Kidney capillary endothelial cell (primary cell): ENCODE measurements at regions not wholly inside any gene's neighbourhood (a gene's known extent, or its start where the extent isn't known, plus 50 kb on each side); places are given as distances from the start of the nearest gene placed in this dataset.

Experiments used
- DNase-seq: peaks from one replicate; pipeline ENCODE4 v3.0.0-alpha.2; 2018; ENCODE audit warnings: low spot score

DNA sequence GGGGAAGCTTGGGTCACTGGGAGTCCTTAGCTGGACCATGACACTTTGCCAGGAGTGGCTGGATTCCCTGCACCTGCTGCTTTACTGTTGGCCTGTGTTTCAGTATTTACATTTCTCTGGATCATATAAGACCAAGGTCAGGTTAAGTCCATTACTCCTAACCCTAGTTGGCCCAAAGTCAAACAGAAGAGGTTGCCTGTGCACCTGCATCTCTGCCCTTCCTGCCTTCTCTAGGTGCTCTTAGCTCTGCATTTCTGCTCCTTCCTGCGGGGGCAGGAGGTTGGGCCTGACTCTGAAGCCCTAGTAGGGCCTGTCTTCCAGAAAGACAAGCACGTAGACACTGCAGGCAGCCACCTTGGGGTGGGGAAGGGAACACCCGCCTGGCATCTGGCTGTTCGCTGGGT is 124.3 kb downstream of the RPLP1 start:
- no peak for DNase-seq

DNA sequence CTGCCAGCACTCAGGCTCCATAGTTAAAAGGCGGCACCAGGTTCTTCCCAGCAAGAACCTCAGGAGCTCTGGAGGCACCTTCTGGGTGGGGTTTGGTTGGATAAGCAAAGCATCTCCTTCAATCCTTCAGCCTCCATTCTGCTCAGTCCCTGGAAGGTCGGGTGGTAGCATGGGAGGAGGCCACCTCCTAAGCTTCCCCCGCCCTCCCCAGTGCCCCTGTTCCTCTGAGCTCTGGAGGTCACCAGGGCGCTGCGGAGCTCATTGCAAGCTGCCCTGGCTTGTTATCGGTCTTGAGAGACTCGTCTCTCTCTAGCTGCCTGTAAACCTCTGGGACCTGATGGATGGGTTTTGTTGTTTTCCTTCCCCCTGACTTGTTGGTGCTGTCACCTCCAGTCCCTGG is 124.8 kb downstream of the RPLP1 start:
- DNase-seq, result no peak

DNA sequence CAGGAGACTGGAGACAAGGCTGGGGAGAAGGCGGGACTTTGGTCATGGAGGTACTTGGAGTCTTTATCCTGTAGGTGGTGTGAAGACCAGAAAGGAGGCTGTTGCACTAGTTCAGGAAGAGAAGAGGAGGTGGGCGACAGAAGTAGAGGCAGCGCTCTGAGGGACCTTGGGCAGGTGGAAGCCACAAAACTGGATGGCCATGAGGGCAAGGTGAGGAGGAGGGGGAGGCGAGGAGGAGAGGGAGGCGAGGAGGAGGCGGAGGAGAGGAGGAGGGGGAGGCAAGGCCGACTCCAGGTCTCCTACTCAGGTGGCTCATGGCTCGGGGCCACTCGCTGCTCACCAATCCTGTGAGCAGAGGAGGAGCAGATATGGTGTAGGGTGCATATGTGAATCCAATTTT is 125.6 kb downstream of the RPLP1 start:
- no peak for DNase-seq

DNA sequence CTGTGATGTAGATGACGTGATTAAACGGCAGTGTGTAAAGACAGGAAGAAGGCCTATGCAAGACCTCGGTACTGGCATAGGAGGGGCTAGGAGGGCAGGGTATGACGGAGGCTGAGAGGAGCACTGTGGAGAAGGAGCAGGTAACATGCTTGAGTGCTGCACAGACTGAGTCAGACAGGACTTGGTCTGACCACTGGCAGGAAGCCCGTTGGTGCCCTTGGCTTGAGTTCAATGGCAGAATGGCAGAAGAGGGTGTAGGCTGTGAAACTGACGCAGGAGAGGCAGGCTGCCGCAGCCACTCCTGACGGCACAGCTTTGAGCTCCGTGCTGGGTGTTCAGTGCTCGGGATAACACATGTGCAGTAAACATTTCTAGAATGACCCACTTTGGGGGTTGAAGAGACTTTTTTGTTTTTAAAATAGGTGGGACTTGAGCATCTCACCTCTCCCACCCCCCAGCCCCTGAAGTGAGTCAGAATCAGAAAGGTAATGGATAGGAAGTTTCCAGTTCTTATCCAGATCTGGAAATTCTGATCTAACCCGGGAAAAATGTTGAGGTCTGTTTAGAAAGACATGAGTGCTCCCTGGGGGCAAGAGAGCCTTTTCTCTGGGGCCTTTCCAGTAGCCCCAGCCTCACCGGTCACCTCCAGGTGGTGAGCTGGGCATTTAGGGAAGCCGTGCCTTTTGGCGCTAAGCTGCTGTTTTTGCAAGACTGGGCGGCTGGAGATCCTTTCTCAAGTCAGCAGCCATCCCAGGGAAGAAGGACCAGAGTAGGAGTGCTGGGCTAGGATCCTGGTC is 126.4 kb downstream of the RPLP1 start:
- no peak for DNase-seq

DNA sequence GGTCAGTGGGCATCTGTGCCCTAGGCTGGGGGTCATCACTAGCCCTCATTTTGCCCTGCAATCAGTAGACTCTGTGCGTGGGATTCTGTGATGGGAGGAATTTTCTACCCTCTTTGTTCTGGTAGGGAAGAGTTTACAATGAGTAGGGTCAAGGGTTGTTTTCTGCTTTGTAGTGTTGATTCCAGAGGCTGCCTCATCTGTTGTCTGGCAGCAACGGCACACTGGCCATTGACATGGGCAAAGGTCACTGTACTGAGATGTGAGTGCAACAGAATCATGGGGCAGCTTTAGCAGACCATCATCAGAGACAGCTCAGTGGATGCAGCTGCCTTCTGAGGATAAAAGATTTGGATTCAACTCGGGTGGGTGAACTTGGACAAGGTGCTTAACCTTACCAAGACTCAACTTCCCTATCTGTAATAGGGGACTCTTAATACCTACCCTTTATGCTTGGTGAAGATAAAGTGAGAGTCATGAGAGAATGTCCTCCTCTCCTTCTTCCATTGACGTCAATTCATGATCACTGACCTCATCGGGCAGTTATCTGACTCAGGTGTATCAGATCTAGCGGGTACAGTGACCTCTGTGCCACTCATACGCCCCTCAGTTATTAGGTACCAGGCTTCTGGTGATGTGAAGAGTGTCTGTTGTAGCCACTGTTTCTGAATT is 127.5 kb downstream of the RPLP1 start:
- DNase-seq, result no peak

DNA sequence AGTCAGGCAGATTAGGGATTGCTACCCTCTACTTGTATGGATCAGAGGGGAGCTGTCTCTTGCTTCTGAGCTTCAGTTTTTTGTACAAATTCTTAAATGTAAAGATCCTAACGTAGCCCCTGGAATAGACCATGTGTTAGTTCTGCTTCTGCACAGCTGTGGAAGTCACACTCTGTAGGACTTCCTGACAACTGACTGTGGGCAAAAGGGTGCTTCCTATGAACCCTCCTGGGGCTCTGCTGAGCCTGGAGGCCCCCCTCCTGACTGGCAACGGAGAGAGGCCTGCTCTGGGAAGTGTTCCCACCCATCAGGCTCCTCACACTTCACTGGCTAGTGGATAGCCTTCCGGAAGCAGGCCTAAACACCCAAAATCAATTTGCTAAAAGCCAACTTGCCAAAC is 131.0 kb downstream of the RPLP1 start:
- no peak for DNase-seq

DNA sequence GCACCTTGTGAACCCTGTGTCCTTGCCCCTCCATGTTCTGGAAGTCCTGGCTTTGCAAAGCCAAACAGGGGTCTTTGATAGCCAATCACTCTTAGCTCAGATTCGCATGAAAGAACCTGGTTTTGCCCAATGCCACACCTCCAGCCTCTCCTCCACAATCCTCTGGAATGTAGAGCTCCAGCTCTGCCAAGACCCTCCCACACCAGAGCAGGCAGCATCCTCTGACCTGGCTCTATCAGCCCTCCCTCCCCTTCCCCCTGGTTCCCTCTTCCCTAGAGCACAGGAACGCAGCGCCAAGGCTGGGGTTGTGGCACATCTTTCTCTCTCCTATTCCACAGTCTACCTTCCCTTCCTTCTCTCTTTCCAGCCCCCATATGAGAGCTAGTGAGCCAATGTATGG is 133.3 kb downstream of the RPLP1 start:
- DNase-seq, result no peak

DNA sequence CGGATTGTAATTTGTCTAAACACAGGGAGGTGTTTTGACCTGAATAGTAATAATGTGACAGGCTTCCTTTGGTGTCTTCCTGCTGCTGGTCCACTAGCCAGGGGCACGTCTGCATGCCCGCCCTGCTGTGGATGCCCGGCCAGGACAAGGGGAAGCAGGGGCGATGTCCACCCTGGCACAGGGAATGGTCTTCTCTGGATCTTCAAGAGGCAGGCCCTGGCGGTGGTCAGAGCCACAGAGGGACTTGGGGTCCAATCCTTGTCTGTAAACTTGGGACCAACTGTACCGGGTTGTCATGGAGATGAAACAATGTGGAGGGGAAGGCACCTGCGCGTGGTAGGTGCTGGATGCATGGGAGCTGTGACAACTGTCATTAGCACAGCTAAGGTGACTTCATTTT is 134.1 kb downstream of the RPLP1 start:
- DNase-seq, result no peak

DNA sequence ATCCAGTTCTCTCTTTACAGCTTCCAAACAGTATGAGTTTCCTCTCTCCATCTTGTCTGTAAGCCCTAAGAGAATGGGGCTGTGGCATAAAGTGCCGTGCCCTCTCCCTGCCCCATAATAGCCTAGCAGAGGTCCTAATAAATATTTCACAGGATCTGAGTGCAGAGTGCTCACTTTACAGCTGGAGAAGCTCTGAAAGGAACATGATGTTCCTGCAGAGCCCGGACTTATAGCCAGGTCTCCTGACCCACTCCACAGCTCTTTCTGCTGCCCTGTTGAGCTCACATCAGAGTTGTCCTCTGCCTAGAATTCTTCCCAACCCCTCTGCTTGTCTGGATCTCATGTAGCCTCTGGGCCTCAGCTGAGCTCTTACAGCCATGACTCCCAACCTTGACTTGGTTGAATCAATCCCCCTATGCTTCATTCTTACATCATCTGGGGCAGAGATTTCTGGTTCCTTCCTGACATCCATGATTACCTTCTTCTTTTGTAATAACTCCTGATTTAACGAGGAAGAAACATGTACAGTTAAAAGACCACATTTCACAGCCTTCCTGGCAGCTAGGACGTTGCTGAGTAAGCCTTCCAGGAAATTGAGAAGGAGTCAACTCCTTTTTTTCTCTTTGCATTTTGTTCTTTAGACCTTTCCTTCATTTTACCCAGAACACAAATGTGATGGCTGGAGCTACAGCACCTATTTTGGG is 135.3 kb downstream of the RPLP1 start:
- DNase-seq, result no peak

DNA sequence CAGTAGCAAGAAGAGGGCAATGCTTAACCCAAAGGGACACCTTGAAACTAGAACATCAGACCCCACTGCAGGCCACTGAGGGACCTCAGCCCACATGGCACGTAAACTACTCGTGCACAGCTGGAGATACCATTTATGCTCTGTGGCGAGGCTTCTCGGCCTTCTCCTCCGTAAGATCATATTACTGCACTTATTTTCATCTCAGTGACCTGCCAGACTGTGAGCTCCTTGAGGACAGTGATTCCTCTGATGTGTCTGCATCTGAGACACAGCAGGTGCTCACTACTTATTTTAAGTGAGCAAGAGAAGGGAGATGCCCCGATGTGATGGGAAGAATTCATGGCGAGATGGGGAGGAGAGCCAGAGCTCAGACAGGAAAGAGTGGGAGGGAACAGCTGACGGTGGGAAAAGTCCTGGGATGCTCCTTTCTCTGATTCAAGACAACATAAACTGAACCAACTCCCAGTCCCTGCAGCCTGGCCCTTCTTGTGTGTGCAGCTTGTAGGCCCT is 137.6 kb downstream of the RPLP1 start:
- no peak for DNase-seq

DNA sequence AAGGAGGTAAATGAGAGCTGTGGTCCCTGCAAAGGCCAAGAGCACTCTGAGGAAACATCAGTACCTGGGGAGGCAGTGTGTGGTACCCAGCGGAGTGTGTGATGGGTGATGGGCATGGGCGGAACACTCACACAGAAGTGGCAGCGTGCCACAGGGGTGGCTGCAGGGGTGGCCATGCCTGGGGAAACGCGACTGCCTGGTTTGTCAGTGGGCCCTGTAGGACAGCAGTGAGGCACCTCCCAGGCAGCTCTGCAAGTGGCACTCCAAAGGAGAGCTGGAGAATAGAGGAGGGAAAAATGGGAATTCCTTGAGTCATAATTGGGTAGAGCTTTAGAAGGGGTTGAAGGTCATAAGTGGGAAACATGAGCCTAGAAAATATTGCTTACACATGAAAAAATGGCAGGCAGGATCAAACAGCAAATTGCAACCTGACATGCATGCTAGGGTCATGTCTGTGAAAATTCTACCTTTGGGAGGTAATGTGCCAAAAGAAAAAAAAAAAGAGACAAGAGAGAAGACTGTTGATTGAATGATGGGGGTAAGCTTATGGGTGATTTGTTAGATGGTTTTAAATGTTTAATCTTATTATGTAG is 138.4 kb downstream of the RPLP1 start:
- no peak for DNase-seq

DNA sequence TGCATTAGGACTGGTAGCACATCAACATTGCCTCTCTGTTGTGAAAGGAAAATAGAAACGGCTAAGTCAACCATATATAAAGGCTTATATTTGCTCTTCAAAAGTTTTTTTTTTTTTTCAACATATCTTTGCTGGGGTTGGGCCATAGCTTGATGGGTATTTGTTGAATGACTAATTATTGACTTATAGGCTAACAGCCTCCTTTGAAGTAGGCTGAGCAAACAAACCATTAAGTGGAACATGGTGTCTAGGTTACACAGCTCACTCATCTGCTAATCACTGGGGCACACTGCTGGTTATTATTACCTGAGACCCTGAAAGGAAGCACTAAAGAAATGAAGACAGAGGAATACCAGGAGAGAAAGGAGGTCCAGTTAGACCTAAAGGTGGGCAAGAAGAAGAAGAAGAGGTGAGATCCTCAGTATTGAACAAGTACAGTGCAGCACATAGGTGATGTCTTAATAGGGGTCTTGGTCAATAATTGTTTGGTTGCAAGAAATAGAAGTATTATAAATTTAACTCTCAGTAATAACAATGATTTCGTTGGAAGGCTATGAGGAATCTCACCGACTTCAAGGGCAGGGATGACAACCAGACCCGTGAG is 139.4 kb downstream of the RPLP1 start:
- no peak for DNase-seq

DNA sequence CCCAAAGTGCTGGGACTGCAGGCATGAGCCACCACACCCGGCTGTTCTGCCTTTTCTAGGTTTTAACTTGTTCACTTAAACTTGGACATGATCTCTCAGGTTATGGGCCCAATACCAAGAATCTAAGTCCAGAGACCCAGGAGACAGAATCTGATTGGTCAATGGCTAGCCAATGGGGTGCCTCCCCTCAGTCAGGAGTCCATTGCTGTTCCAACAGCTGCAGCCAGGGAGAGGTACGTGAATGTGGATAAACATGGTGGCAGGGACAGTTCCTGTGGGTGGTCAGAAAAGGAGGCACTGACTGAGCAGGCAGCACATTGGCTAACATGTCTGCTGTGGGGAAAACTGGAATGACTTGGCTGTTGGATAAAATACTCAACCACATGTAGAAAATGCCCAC is 140.3 kb downstream of the RPLP1 start:
- no peak for DNase-seq

DNA sequence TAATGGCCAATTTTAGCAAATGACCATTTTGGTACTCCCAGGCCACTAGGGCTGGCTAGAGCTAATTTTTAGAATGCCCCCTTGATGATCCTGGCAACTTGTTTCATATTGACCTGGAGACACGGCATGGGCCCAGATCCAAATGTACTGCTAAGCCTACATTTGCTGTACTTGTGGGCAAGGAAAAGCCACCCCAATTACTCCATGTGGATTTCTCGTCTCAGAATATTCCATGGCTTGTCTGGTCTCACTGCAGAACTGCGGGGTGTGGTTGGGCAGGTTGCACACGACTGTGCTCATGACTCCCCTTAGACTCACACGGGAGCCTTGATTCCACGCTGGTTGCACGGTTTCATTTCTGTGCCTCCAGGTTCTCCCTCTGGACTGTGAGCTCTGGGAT is 140.9 kb downstream of the RPLP1 start:
- no peak for DNase-seq

DNA sequence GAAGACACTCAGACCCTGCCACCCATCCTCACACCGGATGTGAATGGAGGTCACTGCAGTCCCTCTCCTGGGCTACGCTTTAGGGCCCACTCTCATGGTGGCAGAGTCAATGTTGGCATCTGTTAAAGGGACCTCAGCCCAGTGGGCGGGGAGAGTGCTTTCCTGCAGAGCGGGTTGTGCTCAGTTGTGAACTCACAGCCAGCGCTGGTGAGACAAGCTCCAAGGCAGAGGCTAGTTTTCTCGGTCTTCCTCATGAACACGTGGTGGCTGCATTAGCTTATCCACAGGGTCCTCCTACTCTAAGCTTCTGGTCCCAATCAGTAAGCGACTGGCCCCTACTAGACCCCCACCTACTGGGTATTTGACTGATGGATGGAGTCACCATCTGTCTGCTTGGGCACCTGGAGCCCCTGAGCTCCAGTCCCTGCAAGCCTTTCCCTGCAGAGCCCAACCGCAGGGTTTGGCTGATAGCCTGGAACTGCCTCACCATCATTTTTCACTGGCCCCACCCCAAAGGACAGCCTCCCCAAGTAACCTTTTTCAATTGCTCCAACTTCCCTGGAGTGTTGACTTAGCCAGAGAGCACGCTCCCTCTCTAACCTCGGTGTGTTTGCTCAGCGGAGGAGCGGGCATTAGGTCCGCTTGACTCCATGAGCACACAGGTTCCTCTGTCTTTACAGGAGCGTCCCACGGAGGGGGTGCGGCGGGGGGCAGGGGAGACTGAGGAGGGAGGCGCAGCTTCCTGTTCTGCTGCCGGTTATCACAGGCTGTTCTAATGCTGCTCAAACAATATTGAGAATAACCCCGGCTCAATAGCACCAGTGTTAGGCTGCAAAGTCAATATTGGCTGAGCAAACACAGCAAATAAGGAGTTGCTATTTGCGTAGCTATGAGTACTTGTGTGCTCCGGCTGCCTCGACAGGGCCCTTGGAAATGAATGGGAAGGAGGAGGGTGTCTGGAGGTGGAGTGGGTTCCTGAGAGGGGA is 141.7 kb downstream of the RPLP1 start:
- no peak for DNase-seq

DNA sequence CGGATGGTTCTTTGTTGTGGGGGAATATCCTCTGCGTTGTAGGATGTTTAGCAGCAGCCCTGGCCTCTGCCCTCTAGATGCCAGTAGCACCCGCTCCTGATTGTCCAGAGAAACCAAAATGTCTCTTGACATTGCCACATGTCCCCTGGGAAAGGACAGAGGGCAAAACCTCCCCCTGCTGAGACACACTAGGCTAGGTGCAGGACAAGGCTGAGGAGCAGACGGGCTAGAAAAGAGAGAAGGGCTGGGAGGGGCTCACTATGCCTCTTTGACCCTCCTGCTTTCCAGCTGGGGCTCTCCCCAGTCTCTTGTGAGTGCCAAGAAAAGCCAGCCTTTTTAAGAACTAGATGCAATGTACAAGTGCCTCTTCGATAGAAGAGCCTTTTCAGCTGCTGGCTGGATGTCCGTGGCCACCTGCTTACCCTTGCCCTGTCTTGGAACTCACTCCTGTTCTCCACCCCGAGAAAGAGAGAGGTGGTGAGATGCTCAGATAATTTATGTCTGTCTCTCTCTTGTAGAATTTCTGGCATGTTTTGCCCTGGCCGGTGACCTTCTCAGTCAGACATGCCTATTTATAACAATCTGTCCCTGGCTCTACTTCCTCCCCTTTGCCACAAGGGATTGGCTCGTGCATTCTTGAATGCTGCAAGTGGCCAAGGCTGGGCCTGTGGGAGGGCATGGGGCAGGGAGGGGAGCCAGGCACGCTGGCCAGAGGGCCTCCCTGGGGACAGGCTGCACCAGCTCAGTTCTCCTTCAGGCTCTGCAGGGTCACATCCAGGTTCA is 142.6 kb downstream of the RPLP1 start:
- no peak for DNase-seq

DNA sequence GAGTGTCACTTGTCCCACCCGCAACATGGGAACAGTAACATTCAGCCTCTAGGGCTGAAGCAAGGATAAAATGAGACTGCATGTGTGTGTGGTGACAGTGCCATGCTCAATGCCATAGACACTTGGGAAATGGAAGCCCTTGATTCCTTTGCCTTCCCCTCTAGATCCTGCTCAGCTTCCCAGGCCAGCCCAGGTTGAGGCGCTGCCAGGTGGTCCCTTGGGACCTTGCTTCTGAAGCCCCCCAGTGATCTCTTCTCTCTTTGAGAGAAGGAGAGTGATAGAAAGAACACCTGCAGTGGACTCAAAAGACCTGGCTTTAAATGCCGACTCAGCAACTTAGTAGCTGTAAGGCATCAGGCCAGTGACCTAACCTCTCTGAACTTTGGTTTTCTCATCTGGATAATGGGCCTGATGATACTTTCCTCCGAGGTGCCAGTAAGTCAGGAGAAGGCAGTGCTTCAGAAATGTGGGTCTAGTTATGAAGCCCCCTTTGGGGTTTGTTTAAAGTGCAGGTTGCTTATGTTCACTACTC is 144.5 kb downstream of the RPLP1 start:
- no peak for DNase-seq

DNA sequence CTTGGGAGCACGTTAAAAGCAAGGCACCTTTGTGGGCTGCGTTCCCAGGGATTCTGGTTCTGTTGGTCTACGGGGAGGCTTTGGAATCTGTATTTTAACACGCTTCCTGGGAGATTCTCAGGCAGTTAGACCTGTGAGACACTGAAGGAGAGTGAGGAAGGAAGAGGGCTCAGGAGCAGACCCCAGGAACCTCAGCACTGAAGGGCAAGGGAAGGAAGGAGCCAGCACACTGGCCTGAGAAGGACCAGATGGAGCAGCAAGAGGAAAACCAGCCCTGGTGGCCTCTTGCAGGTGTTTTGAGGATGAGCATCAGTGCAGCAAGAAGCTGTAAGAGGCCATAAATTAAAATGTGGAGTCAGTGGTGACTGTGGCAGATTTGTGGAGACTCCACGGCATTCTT is 146.7 kb downstream of the RPLP1 start:
- no peak for DNase-seq

DNA sequence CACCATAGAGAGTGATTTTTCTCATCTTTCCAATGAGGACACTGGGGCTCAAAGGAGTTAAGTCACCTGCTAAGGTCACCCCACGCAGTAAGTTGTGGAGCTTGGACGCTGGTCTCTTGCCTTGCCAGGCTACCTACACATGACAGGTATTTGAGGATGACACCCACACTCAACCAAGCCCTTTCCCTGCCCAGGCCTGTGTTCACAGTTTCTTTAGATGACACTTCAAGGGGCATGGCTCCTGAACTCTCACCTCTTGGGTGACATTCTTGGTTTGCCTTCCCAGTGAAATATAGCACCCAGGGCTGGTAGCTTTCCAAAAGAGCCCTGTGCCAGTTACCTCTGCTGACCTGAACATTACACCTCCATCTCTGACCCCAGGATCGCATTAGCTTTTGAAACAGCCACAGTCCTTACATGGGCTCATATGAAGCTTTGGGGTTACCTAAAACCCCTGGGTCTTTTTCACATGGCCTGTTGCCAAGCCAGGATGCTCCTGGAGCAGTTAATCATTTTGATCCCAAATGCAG is 148.0 kb downstream of the RPLP1 start:
- DNase-seq, result no peak
